Activated CD8-positive, alpha-beta T cell treated with anti-CD3 and anti-CD28 coated beads for 36 hours (primary cell): ENCODE measurements at regions not wholly inside any gene's neighbourhood (a gene's known extent, or its start where the extent isn't known, plus 50 kb on each side); places are given as distances from the start of the nearest gene placed in this dataset.

ENCODE experiments used
- ATAC-seq: fragments of 200-7000 bp; cut with Tn5 transposase; one replicate; pipeline ENCODE4 v1.10.0; 2021; ENCODE audit warnings: mild to moderate bottlenecking, moderate library complexity
- CTCF ChIA-PET: fragments of 350-600 bp; sonication (Branson Sonifier 250); formaldehyde crosslinking; loops from one replicate; lab custom pipeline; 2021; ENCODE audit warnings: antibody characterized with exemption; lab: Charles Lee
- POLR2A ChIA-PET: fragments of 350-600 bp; sonication (Branson Sonifier 250); formaldehyde crosslinking; loops from one replicate; lab custom pipeline; 2021; ENCODE audit warnings: antibody characterized with exemption; lab: Charles Lee
- DNase-seq: peaks from one replicate; pipeline ENCODE4 v3.0.0-alpha.2; 2020
- H3K27ac Mint-ChIP-seq: one replicate; pipeline ENCODE4 v1.8.0; 2021; ENCODE audit warnings: mild to moderate bottlenecking, mixed read lengths
- H3K27me3 Mint-ChIP-seq: one replicate; pipeline ENCODE4 v1.8.0; 2021; ENCODE audit warnings: mixed read lengths
- H3K36me3 Mint-ChIP-seq: one replicate; pipeline ENCODE4 v1.8.0; 2021; ENCODE audit warnings: low read depth, mixed read lengths
- H3K4me1 Mint-ChIP-seq: one replicate; pipeline ENCODE4 v1.8.0; 2021; ENCODE audit warnings: low read depth, mixed read lengths
- H3K4me3 Mint-ChIP-seq: one replicate; pipeline ENCODE4 v1.8.0; 2021; ENCODE audit warnings: mild to moderate bottlenecking, moderate library complexity, mixed read lengths
- H3K9me3 Mint-ChIP-seq: one replicate; pipeline ENCODE4 v1.8.0; 2021; ENCODE audit warnings: mixed read lengths
- CTCF ChIP-seq: fragments of 200-600 bp; IDR thresholded peaks from one replicate; pipeline ENCODE4 v1.8.0; 2022; ENCODE audit warnings: antibody characterized with exemption, mild to moderate bottlenecking
- intact Hi-C: fragments of 100-400 bp; cut with micrococcal nuclease; formaldehyde crosslinking; loops from one replicate; pipeline ENCODE4 v1.10.0; 2022

GRCh38 chr14:99342204-99342603 is 70.2 kb upstream of the BCL11B start:
- intact Hi-C loops, result no loop called here
- Mint-ChIP-seq H3K36me3 (no peaks in the 10 kb centered on the region), H3K4me1 (no peaks in the 10 kb centered on the region), H3K9me3 (no peaks in the 10 kb centered on the region), H3K27me3 (peaks cover 13% of the 10 kb centered on the region), H3K27ac (no peak overlapping the region), H3K4me3 (no peak overlapping the region)
- ChIA-PET CTCF (interaction anchor here (0.8 to 1.3 kb wide), 2 partner anchors 22 to 54 kb away, joined by 3 to 4 read pairs; no protein-coding TSS in a partner anchor), POLR2A (no interaction called here)
- DNase-seq (no peak), ATAC-seq (no peak)
- TF ChIP-seq CTCF, result no peak

- Mint-ChIP-seq H3K27me3 (peaks cover 11% of the 10 kb centered on the region), H3K4me1 (no peaks in the 10 kb centered on the region), H3K27ac (no peak overlapping the region), H3K4me3 (no peak overlapping the region), H3K9me3 (no peaks in the 10 kb centered on the region), H3K36me3 (no peaks in the 10 kb centered on the region)
- no peak for ATAC-seq
- ChIA-PET POLR2A (no interaction called here), CTCF (interaction anchor here (0.8 to 1.8 kb wide), 3 partner anchors 20 to 54 kb away, joined by 3 to 6 read pairs (median 3); no protein-coding TSS in a partner anchor)
- no peak for DNase-seq
- no peak for TF ChIP-seq CTCF
- intact Hi-C loops, result no loop called here
Measured at GRCh38 chr14:99339551-99339950, 67.6 kb upstream of the BCL11B start.

GRCh38 chr14:99338313-99338712 is 66.3 kb upstream of the BCL11B start:
- H3K27me3 Mint-ChIP-seq, result peaks cover 11% of the 10 kb centered on the region
- no peak overlapping the region for H3K27ac Mint-ChIP-seq
- no peak for TF ChIP-seq CTCF
- H3K4me1 Mint-ChIP-seq, result no peaks in the 10 kb centered on the region
- ATAC-seq, result no peak
- intact Hi-C loops, result no loop called here
- DNase-seq, result no peak
- ChIA-PET POLR2A (no interaction called here), CTCF (interaction anchor here (2.6 kb wide), 1 partner anchor 18 kb away, joined by 10 read pairs; no protein-coding TSS in a partner anchor)
- no peaks in the 10 kb centered on the region for H3K36me3 Mint-ChIP-seq
- no peaks in the 10 kb centered on the region for H3K9me3 Mint-ChIP-seq
- H3K4me3 Mint-ChIP-seq, result no peak overlapping the region

- H3K27ac Mint-ChIP-seq, result no peak overlapping the region
- POLR2A ChIA-PET, result interaction anchor here (0.6 kb wide), 1 partner anchor 1173 kb away, joined by 3 read pairs; no protein-coding TSS in a partner anchor
- H3K4me3 Mint-ChIP-seq, result no peak overlapping the region
- DNase-seq (no peak), ATAC-seq (no peak)
- intact Hi-C loops, result no loop called here
- peaks cover 1% of the 10 kb centered on the region for H3K27me3 Mint-ChIP-seq
- no peaks in the 10 kb centered on the region for H3K36me3 Mint-ChIP-seq
- TF ChIP-seq CTCF, result no peak
- CTCF ChIA-PET, result interaction anchor here (1.1 to 2.7 kb wide), 4 partner anchors 14 to 82 kb away, joined by 4 to 10 read pairs (median 5); no protein-coding TSS in a partner anchor
- no peaks in the 10 kb centered on the region for H3K9me3 Mint-ChIP-seq
- H3K4me1 Mint-ChIP-seq, result no peaks in the 10 kb centered on the region
Measured at GRCh38 chr14:99333841-99334635, 62.0 kb upstream of the BCL11B start.

GRCh38 chr14:99333214-99333613 is 61.2 kb upstream of the BCL11B start:
- Mint-ChIP-seq H3K27me3 (peaks cover 2% of the 10 kb centered on the region), H3K4me1 (no peaks in the 10 kb centered on the region), H3K9me3 (no peaks in the 10 kb centered on the region), H3K4me3 (no peak overlapping the region), H3K36me3 (no peaks in the 10 kb centered on the region), H3K27ac (no peak overlapping the region)
- ATAC-seq (no peak), DNase-seq (no peak)
- ChIA-PET CTCF (interaction anchor here (1.1 to 1.8 kb wide), 2 partner anchors 59 to 83 kb away, joined by 4 to 6 read pairs; no protein-coding TSS in a partner anchor), POLR2A (interaction anchor here (0.6 kb wide), 1 partner anchor 1173 kb away, joined by 3 read pairs; no protein-coding TSS in a partner anchor)
- no peak for TF ChIP-seq CTCF
- intact Hi-C loops, result no loop called here
